Sigmoid colon (tissue), 4 donors: ENCODE measurements at regions not wholly inside any gene's neighbourhood (a gene's known extent, or its start where the extent isn't known, plus 50 kb on each side); places are given as distances from the start of the nearest gene placed in this dataset.

Source experiments
- EP300 ChIP-seq, 4 donors: sonication (generic); formaldehyde crosslinking; IDR thresholded peaks; one replicate each; pipeline ENCODE4 v1.6.1; 2017; ENCODE audit warnings: antibody characterized with exemption in 4 of 4
- POLR2A ChIP-seq, 2 donors: fragments of 450-650 bp; IDR thresholded peaks; one replicate each; pipeline ENCODE4 v1.6.1; 2016; ENCODE audit warnings: antibody characterized with exemption in 2 of 2, mild to moderate bottlenecking in 2 of 2, moderate library complexity in 2 of 2

- no peak for TF ChIP-seq EP300 (IDR thresholded peaks at IDR 0.05)
- TF ChIP-seq POLR2A (IDR thresholded peaks at IDR 0.05), result no peak
These were observed 303.9 kb downstream of the C16orf95 start for GRCh38 chr16:87012954-87013938.
